HG02759 (cell line): ENCODE measurements at regions not wholly inside any gene's neighbourhood (a gene's known extent, or its start where the extent isn't known, plus 50 kb on each side); places are given as distances from the start of the nearest gene placed in this dataset.
"Not testable (repeated sequence)": the region's sequence is repeated elsewhere in the genome, so short reads cannot be mapped to it uniquely, and the experiment has no call there.

Source experiments
- ATAC-seq: cut with Tn5 transposase; IDR thresholded peaks from one replicate; pipeline ENCODE4 v1.9.1; 2021; ENCODE audit warnings: mild to moderate bottlenecking, moderate library complexity; ENCODE audit not compliant: unreplicated experiment

- ATAC-seq, result no peak
Measured at GRCh38 chr9:115397591-115398312, 279.8 kb upstream of the TNC start.

- no peak for ATAC-seq
Measured at GRCh38 chr9:115398313-115398650, 280.3 kb upstream of the TNC start.

GRCh38 chr9:115398996-115399395 lies 281.0 kb upstream of the TNC start:
- no peak for ATAC-seq

- no peak for ATAC-seq
Measured at GRCh38 chr9:115400796-115401195, 282.8 kb upstream of the TNC start.

- ATAC-seq, result no peak
Measured at GRCh38 chr9:115401756-115402327, 283.9 kb upstream of the TNC start.

- ATAC-seq, result no peak
Measured at GRCh38 chr9:115403753-115404152, 285.8 kb upstream of the TNC start.

GRCh38 chr9:115404311-115404710 lies 286.4 kb upstream of the TNC start:
- ATAC-seq, result no peak

GRCh38 chr9:115411516-115411915 lies 293.6 kb upstream of the TNC start:
- no peak for ATAC-seq

- no peak for ATAC-seq
Measured at GRCh38 chr9:115411993-115412452, 294.1 kb upstream of the TNC start.

GRCh38 chr9:115412656-115413055 lies 294.7 kb upstream of the TNC start:
- ATAC-seq, result no peak

GRCh38 chr9:115413304-115413703 lies 295.3 kb upstream of the TNC start:
- peak; percentile 43 for ATAC-seq

- no peak for ATAC-seq
Measured at GRCh38 chr9:115413766-115414382, 295.9 kb upstream of the TNC start.

GRCh38 chr9:115414561-115414960 lies 296.6 kb upstream of the TNC start:
- no peak for ATAC-seq

GRCh38 chr9:115415450-115415849 lies 297.5 kb upstream of the TNC start:
- no peak for ATAC-seq

GRCh38 chr9:115416299-115416698 lies 298.3 kb upstream of the TNC start:
- peak; percentile 80 for ATAC-seq

- ATAC-seq, result not testable (repeated sequence)
Measured at GRCh38 chr9:115418181-115418580, 300.2 kb upstream of the TNC start.

- ATAC-seq, result no peak
Measured at GRCh38 chr9:115422932-115423440, 305.0 kb upstream of the TNC start.

GRCh38 chr9:115423646-115424045 lies 305.7 kb upstream of the TNC start:
- ATAC-seq, result no peak

- ATAC-seq, result no peak
Measured at GRCh38 chr9:115425601-115426000, 307.6 kb upstream of the TNC start.

- ATAC-seq, result no peak
Measured at GRCh38 chr9:115437418-115437817, 319.5 kb upstream of the TNC start.

- no peak for ATAC-seq
Measured at GRCh38 chr9:115439641-115440040, 321.7 kb upstream of the TNC start.

GRCh38 chr9:115442054-115442453 lies 324.1 kb upstream of the TNC start:
- ATAC-seq, result no peak
